Transverse colon (tissue), 4 donors: ENCODE measurements at regions not wholly inside any gene's neighbourhood (a gene's known extent, or its start where the extent isn't known, plus 50 kb on each side); places are given as distances from the start of the nearest gene placed in this dataset.

Source experiments
- EP300 ChIP-seq: sonication (generic); formaldehyde crosslinking; IDR thresholded peaks from one replicate; pipeline ENCODE4 v1.6.1; 2017; ENCODE audit warnings: antibody characterized with exemption, low read depth
- POLR2A ChIP-seq: fragments of 450-650 bp; IDR thresholded peaks from one replicate; pipeline ENCODE4 v1.6.1; 2016; ENCODE audit warnings: antibody characterized with exemption, mild to moderate bottlenecking, moderate library complexity
- POLR2AphosphoS5 ChIP-seq, 3 donors: sonication (generic); formaldehyde crosslinking; IDR thresholded peaks; one replicate each; pipeline ENCODE4 v1.6.1; 2016; ENCODE audit warnings: antibody characterized with exemption in 3 of 3
- TF ChIP-seq, protein P1 (sequence below), 5 experiments: fragments of 200-600 bp in 3 of 5; fragments of 450-650 bp in 2 of 5; sonication (generic) in 3 of 5; IDR thresholded peaks; 1 replicate in 2 of 5; 2 replicates in 3 of 5; pipeline ENCODE4 v1.5.1; 2016 to 2017; ENCODE audit warnings: antibody characterized with exemption in 5 of 5, inconsistent platforms in 3 of 5, mild to moderate bottlenecking in 2 of 5, moderate library complexity in 1 of 5

DNA sequence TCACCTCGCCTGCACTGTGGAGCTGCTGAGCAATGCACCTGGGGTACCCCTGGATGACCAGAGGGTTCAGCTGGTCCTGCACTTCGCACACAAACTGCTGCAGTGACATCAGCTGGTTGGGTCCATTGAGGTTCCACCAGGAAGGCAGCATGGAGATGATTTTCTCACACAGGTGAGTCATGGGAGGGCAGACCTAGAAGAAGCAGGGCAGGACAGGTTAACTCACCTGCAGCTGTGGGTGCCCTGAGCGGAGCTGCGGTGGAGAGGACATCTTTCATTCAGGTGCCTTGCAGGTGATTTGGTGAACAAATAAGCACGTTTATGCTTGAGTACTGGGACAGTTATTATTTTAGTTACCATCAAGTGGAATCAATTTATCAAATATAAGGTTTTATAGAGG, 73.6 kb downstream of the CTSL start:
- TF ChIP-seq, protein P1, sequence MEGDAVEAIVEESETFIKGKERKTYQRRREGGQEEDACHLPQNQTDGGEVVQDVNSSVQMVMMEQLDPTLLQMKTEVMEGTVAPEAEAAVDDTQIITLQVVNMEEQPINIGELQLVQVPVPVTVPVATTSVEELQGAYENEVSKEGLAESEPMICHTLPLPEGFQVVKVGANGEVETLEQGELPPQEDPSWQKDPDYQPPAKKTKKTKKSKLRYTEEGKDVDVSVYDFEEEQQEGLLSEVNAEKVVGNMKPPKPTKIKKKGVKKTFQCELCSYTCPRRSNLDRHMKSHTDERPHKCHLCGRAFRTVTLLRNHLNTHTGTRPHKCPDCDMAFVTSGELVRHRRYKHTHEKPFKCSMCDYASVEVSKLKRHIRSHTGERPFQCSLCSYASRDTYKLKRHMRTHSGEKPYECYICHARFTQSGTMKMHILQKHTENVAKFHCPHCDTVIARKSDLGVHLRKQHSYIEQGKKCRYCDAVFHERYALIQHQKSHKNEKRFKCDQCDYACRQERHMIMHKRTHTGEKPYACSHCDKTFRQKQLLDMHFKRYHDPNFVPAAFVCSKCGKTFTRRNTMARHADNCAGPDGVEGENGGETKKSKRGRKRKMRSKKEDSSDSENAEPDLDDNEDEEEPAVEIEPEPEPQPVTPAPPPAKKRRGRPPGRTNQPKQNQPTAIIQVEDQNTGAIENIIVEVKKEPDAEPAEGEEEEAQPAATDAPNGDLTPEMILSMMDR (IDR thresholded peaks at IDR 0.05): no peak
- TF ChIP-seq POLR2A (no peak), EP300 (no peak), POLR2AphosphoS5 (IDR thresholded peaks at IDR 0.05) (no peak)
